HepG2 (cell line): ENCODE measurements at regions not wholly inside any gene's neighbourhood (a gene's known extent, or its start where the extent isn't known, plus 50 kb on each side); places are given as distances from the start of the nearest gene placed in this dataset.

Experiments
- ATAC-seq: fragments of 200-7000 bp; cut with Tn5 transposase; 3 replicates; pipeline ENCODE4 v1.9.1; 2020; ENCODE audit warnings: mild to moderate bottlenecking, moderate library complexity
- BruUV-seq: library from RNA; stranded (reverse); fragments of 400-500 nt; replicated peaks from 2 replicates; lab custom pipeline; 2021; lab: Mats Ljungman, UMichigan
- CTCF ChIA-PET: fragments of 300-600 bp; formaldehyde crosslinking; extraction: SDS; loops from one replicate; lab custom pipeline; 2021; ENCODE audit warnings: low total read pairs, inconsistent platforms, low intra/inter-chr PET ratio; lab: Yijun Ruan, JAX
- POLR2A ChIA-PET: fragments of 350-600 bp; sonication (Branson Sonifier 250); formaldehyde crosslinking; loops from one replicate; lab custom pipeline; 2020; ENCODE audit warnings: antibody characterized with exemption, inconsistent platforms; lab: Yijun Ruan, JAX
- DNase-seq: peaks from one replicate; pipeline ENCODE4 v3.0.0-alpha.2; 2015; ENCODE audit warnings: low spot score
- FAIRE-seq: peaks from 3 replicates; lab custom pipeline; 2011; peaks lifted over from hg19 to GRCh38; lab: Jason Lieb, UNC
- H2AFZ ChIP-seq: one replicate; pipeline ENCODE4 v1.6.1; 2011; ENCODE audit warnings: low read length, inconsistent platforms
- H3K27ac ChIP-seq: fragments of 300-600 bp; 3 replicates; pipeline ENCODE4 v1.8.0; 2011; ENCODE audit warnings: mixed run types, mild to moderate bottlenecking, mixed read lengths, low read length, inconsistent platforms; ENCODE audit not compliant: insufficient read depth; ENCODE audit errors: extremely low read length
- H3K27me3 ChIP-seq, 2 experiments: fragments of 200-600 bp in 1 of 2; 2 replicates in 1 of 2; 3 replicates in 1 of 2; pipeline versions ENCODE4 v1.6.0 to v1.8.0; 2011; ENCODE audit warnings: low read length in 2 of 2, mild to moderate bottlenecking in 2 of 2, moderate library complexity in 2 of 2, inconsistent platforms in 1 of 2; ENCODE audit not compliant: insufficient read depth in 2 of 2, control insufficient read depth in 1 of 2
- H3K36me3 ChIP-seq, 2 experiments: fragments of 200-600 bp in 1 of 2; replicated peaks in 1 of 2; 2 replicates in 1 of 2; 3 replicates in 1 of 2; pipeline versions ENCODE4 v1.5.1 to v1.8.0; 2011; ENCODE audit warnings: low read length in 2 of 2, inconsistent platforms in 1 of 2; ENCODE audit not compliant: insufficient read depth in 2 of 2, control insufficient read depth in 1 of 2
- H3K4me1 ChIP-seq: 2 replicates; pipeline ENCODE4 v1.5.1; 2012; ENCODE audit warnings: low read length, inconsistent platforms; ENCODE audit not compliant: insufficient read depth
- H3K4me2 ChIP-seq: 2 replicates; pipeline ENCODE4 v1.6.0; 2011; ENCODE audit warnings: low read depth, low read length, inconsistent platforms
- H3K4me3 ChIP-seq, 3 experiments: fragments of 200-600 bp in 1 of 3; sonication (generic), shearing (Covaris generic) in 1 of 3; replicated peaks in 1 of 3; 2 replicates each; pipeline ENCODE4 v1.5.1; 2011 to 2016; ENCODE audit warnings: low read length in 3 of 3, inconsistent platforms in 2 of 3, low read depth in 2 of 3, mild to moderate bottlenecking in 2 of 3, control low read depth in 1 of 3, mixed read lengths in 1 of 3; ENCODE audit not compliant: insufficient read depth in 1 of 3
- H3K79me2 ChIP-seq: one replicate; pipeline ENCODE4 v1.6.1; 2011; ENCODE audit warnings: low read length, inconsistent platforms; ENCODE audit not compliant: insufficient read depth
- H3K9ac ChIP-seq: 2 replicates; pipeline ENCODE4 v1.6.0; 2011; ENCODE audit warnings: mild to moderate bottlenecking, low read depth, low read length, inconsistent platforms; ENCODE audit not compliant: insufficient read depth
- H3K9me3 ChIP-seq: 2 replicates; pipeline ENCODE4 v1.5.1; 2012; ENCODE audit warnings: mild to moderate bottlenecking, low read length
- H4K20me1 ChIP-seq: 2 replicates; pipeline ENCODE4 v1.6.0; 2011; ENCODE audit warnings: inconsistent platforms, mild to moderate bottlenecking, low read length, moderate library complexity; ENCODE audit not compliant: insufficient read depth
- ATM ChIP-seq: fragments of 450-650 bp; IDR thresholded peaks from 2 replicates; pipeline ENCODE4 v1.7.1; 2017; ENCODE audit warnings: mild to moderate bottlenecking, borderline replicate concordance
- CC2D1A ChIP-seq: sonication (generic); formaldehyde crosslinking; IDR thresholded peaks from 2 replicates; pipeline ENCODE4 v1.8.1; 2023; ENCODE audit warnings: mild to moderate bottlenecking, missing genetic modification reagents
- HNF1B ChIP-seq: sonication (generic); formaldehyde crosslinking; IDR thresholded peaks from 2 replicates; pipeline ENCODE4 v1.5.1; 2020; ENCODE audit warnings: mild to moderate bottlenecking, moderate library complexity, missing genetic modification reagents
- KLF13 ChIP-seq: sonication (generic); formaldehyde crosslinking; IDR thresholded peaks from 2 replicates; pipeline ENCODE4 v1.4.0; 2020; ENCODE audit warnings: mild to moderate bottlenecking, missing genetic modification reagents
- MTA3 ChIP-seq: sonication (generic); formaldehyde crosslinking; IDR thresholded peaks from 2 replicates; pipeline ENCODE4 v1.4.0; 2020; ENCODE audit warnings: missing genetic modification reagents
- NFKB2 ChIP-seq: sonication (generic); formaldehyde crosslinking; IDR thresholded peaks from 2 replicates; pipeline ENCODE4 v1.4.0; 2020; ENCODE audit warnings: missing genetic modification reagents, borderline replicate concordance
- SUZ12 ChIP-seq: fragments of 150-350 bp; IDR thresholded peaks from 2 replicates; pipeline ENCODE4 v1.6.1; 2014; ENCODE audit warnings: low read depth, low read length
- TFAP4 ChIP-seq: sonication (generic); IDR thresholded peaks from 2 replicates; pipeline ENCODE4 v1.6.1; 2016; ENCODE audit warnings: low read depth, borderline replicate concordance
- ZBTB7B ChIP-seq: sonication (generic); formaldehyde crosslinking; IDR thresholded peaks from 2 replicates; pipeline ENCODE4 v1.4.0; 2020; ENCODE audit warnings: missing genetic modification reagents
- ZC3H4 ChIP-seq: sonication (generic); formaldehyde crosslinking; IDR thresholded peaks from 2 replicates; pipeline ENCODE4 v1.4.0; 2020; ENCODE audit warnings: missing genetic modification reagents, borderline replicate concordance
- ZNF282 ChIP-seq: fragments of 450-650 bp; IDR thresholded peaks from 2 replicates; pipeline ENCODE4 v1.6.1; 2018; ENCODE audit not compliant: partially characterized antibody
- ZNF33B ChIP-seq: sonication (generic); formaldehyde crosslinking; IDR thresholded peaks from 2 replicates; pipeline ENCODE4 v1.5.1; 2020; ENCODE audit warnings: mild to moderate bottlenecking, missing genetic modification reagents
- ZNF432 ChIP-seq: sonication (generic); formaldehyde crosslinking; IDR thresholded peaks from 2 replicates; pipeline ENCODE4 v1.5.0; 2020; ENCODE audit warnings: missing genetic modification reagents, mild to moderate bottlenecking, borderline replicate concordance
- ZNF660 ChIP-seq: sonication (generic); formaldehyde crosslinking; IDR thresholded peaks from 2 replicates; pipeline ENCODE4 v1.5.1; 2020; ENCODE audit warnings: mild to moderate bottlenecking, low read depth, missing genetic modification reagents, borderline replicate concordance
- ZNF747 ChIP-seq: sonication (generic); formaldehyde crosslinking; IDR thresholded peaks from 2 replicates; pipeline ENCODE4 v1.8.1; 2023; ENCODE audit warnings: missing genetic modification reagents, mild to moderate bottlenecking, borderline replicate concordance
- WGBS: methylation state at CpG from one replicate; pipeline ENCODE4 v1.1.6; 2017; ENCODE audit warnings: low lambda C conversion rate; 5-methylcytosine and 5-hydroxymethylcytosine counted together
- in situ Hi-C: cut with HindIII; loops from 2 replicates; pipeline ENCODE4 v1.10.0; 2017; ENCODE audit warnings: low pct_unique_long_range_greater_than_20kb; ENCODE audit not compliant: extremely low pct_ligation_motif_present
- intact Hi-C: fragments of 100-400 bp; cut with micrococcal nuclease; formaldehyde crosslinking; loops from one replicate; pipeline ENCODE4 v1.10.0; 2022; ENCODE audit not compliant: unreplicated experiment
- TF ChIP-seq, protein P1 (sequence below): fragments of 450-650 bp; IDR thresholded peaks from 2 replicates; pipeline ENCODE4 v1.6.1; 2016
- TF ChIP-seq, protein P2 (sequence below): sonication (generic); formaldehyde crosslinking; IDR thresholded peaks from 2 replicates; pipeline ENCODE4 v1.5.1; 2020; ENCODE audit warnings: missing genetic modification reagents, mild to moderate bottlenecking, borderline replicate concordance
- TF ChIP-seq, protein P3 (sequence below): sonication (generic); formaldehyde crosslinking; conservative IDR thresholded peaks from 2 replicates; pipeline ENCODE4 v1.4.0; 2020; ENCODE audit warnings: missing genetic modification reagents

- H3K4me3 ChIP-seq: no peak overlapping the region
- FAIRE-seq: no peak
- in situ Hi-C loops: no loop called here
- 0% methylated on average over 3 of the region's 9 CpGs for WGBS
- H3K27ac ChIP-seq: no peak overlapping the region
- H3K36me3 ChIP-seq: no peaks in the 10 kb centered on the region
- no peak for ATAC-seq
- no peak overlapping the region for H2AFZ ChIP-seq
- no peaks in the 10 kb centered on the region for H3K27me3 ChIP-seq
- ChIA-PET CTCF (no interaction called here), POLR2A (no interaction called here)
- BruUV-seq: no TSS peak
- H4K20me1 ChIP-seq: no peaks in the 10 kb centered on the region
- no peaks in the 10 kb centered on the region for H3K79me2 ChIP-seq
- no peak for DNase-seq
- H3K9ac ChIP-seq: no peak overlapping the region
- H3K4me2 ChIP-seq: no peak overlapping the region
- no peaks in the 10 kb centered on the region for H3K4me1 ChIP-seq
- intact Hi-C loops: no loop called here
- H3K9me3 ChIP-seq: peaks cover 3% of the 10 kb centered on the region; the same call in 1 of the 2 replicates
- TF ChIP-seq, protein P1, sequence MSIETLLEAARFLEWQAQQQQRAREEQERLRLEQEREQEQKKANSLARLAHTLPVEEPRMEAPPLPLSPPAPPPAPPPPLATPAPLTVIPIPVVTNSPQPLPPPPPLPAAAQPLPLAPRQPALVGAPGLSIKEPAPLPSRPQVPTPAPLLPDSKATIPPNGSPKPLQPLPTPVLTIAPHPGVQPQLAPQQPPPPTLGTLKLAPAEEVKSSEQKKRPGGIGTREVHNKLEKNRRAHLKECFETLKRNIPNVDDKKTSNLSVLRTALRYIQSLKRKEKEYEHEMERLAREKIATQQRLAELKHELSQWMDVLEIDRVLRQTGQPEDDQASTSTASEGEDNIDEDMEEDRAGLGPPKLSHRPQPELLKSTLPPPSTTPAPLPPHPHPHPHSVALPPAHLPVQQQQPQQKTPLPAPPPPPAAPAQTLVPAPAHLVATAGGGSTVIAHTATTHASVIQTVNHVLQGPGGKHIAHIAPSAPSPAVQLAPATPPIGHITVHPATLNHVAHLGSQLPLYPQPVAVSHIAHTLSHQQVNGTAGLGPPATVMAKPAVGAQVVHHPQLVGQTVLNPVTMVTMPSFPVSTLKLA: no peak
- TF ChIP-seq ZNF282: no peak
- TF ChIP-seq CC2D1A (CRISPR knock-in tag): no peak
- TF ChIP-seq ZNF660: no peak
- no peak for TF ChIP-seq TFAP4
- TF ChIP-seq NFKB2: no peak
- no peak for TF ChIP-seq MTA3 (CRISPR knock-in tag)
- no peak for TF ChIP-seq ZC3H4
- no peak for TF ChIP-seq HNF1B
- TF ChIP-seq ZNF747 (CRISPR knock-in tag): no peak
- TF ChIP-seq ZBTB7B (CRISPR knock-in tag): no peak
- TF ChIP-seq, protein P2, sequence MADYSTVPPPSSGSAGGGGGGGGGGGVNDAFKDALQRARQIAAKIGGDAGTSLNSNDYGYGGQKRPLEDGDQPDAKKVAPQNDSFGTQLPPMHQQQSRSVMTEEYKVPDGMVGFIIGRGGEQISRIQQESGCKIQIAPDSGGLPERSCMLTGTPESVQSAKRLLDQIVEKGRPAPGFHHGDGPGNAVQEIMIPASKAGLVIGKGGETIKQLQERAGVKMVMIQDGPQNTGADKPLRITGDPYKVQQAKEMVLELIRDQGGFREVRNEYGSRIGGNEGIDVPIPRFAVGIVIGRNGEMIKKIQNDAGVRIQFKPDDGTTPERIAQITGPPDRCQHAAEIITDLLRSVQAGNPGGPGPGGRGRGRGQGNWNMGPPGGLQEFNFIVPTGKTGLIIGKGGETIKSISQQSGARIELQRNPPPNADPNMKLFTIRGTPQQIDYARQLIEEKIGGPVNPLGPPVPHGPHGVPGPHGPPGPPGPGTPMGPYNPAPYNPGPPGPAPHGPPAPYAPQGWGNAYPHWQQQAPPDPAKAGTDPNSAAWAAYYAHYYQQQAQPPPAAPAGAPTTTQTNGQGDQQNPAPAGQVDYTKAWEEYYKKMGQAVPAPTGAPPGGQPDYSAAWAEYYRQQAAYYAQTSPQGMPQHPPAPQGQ (CRISPR knock-in tag): no peak
- TF ChIP-seq ATM: no peak
- no peak for TF ChIP-seq ZNF432 (CRISPR knock-in tag)
- TF ChIP-seq ZNF33B: no peak
- TF ChIP-seq KLF13: no peak
- TF ChIP-seq, protein P3, sequence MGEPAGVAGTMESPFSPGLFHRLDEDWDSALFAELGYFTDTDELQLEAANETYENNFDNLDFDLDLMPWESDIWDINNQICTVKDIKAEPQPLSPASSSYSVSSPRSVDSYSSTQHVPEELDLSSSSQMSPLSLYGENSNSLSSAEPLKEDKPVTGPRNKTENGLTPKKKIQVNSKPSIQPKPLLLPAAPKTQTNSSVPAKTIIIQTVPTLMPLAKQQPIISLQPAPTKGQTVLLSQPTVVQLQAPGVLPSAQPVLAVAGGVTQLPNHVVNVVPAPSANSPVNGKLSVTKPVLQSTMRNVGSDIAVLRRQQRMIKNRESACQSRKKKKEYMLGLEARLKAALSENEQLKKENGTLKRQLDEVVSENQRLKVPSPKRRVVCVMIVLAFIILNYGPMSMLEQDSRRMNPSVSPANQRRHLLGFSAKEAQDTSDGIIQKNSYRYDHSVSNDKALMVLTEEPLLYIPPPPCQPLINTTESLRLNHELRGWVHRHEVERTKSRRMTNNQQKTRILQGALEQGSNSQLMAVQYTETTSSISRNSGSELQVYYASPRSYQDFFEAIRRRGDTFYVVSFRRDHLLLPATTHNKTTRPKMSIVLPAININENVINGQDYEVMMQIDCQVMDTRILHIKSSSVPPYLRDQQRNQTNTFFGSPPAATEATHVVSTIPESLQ (CRISPR knock-in tag): no peak
- TF ChIP-seq SUZ12: no peak
Measured at GRCh38 chr12:127621366-127621765, 645.6 kb upstream of the TMEM132C start.
